ENCODE measurements at regions not wholly inside any gene's neighbourhood (a gene's known extent, or its start where the extent isn't known, plus 50 kb on each side); places are given as distances from the start of the nearest gene placed in this dataset.
A peak's percentile ranks its signal among the peaks of the same experiment; 100 is the strongest.
"Not testable (repeated sequence)": the region's sequence is repeated elsewhere in the genome, so short reads cannot be mapped to it uniquely, and the experiment has no call there.

DNA sequence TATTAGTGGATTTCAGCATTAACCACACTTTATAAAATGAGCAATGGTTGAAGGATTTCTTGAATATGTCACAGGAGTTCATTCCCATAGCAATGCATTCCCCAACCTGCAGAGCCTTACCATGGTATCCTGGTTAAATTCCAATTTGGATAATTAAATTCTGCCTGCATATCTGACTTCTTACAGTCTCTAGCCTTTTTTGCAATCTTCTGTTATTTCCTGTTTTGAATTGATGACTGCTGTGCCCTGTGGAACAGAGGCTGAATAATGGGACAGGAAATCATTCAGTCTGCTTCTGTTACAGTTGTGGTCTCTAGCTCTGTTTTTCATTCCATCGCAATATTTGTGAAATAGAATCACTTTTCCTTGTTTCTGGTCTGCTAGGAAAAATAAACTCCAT lies 1823.9 kb downstream of the PLA2G4A start:
- no peak overlapping the region for H3K4me3 ChIP-seq (ENCODE audit: low read depth, low read length)
- TF ChIP-seq, protein P1, sequence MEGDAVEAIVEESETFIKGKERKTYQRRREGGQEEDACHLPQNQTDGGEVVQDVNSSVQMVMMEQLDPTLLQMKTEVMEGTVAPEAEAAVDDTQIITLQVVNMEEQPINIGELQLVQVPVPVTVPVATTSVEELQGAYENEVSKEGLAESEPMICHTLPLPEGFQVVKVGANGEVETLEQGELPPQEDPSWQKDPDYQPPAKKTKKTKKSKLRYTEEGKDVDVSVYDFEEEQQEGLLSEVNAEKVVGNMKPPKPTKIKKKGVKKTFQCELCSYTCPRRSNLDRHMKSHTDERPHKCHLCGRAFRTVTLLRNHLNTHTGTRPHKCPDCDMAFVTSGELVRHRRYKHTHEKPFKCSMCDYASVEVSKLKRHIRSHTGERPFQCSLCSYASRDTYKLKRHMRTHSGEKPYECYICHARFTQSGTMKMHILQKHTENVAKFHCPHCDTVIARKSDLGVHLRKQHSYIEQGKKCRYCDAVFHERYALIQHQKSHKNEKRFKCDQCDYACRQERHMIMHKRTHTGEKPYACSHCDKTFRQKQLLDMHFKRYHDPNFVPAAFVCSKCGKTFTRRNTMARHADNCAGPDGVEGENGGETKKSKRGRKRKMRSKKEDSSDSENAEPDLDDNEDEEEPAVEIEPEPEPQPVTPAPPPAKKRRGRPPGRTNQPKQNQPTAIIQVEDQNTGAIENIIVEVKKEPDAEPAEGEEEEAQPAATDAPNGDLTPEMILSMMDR (IDR thresholded peaks at IDR 0.05; ENCODE audit: low read depth, low read length) = no peak
- in situ Hi-C loops (cut with HindIII; ENCODE audit: low sequenced_read_pairs) = no loop called here
- DNase-seq (ENCODE audit: low read depth, low spot score) = peak; percentile 95

DNA sequence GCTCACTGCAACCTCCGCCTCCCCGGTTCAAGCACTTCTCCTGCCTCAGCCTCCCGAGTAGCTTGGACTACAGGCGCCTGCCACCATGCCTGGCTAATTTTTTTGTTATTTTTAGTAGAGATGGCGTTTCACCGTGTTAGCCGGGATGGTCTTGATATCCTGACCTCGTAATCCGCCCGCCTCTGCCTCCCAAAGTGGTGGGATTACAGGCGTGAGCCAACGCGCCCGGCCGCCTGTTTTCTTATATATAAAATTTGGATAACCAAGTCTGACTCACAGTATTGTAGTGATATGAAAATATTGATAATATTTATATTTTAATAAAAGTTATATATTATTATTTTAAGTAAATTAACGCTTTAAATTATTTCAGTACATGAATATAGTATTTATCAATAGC lies 1821.7 kb downstream of the BRINP3 start:
- H3K4me3 ChIP-seq (ENCODE audit: low read depth, low read length); in situ Hi-C loops (cut with HindIII; ENCODE audit: low sequenced_read_pairs); DNase-seq (ENCODE audit: low read depth, low spot score): not testable (repeated sequence)

DNA sequence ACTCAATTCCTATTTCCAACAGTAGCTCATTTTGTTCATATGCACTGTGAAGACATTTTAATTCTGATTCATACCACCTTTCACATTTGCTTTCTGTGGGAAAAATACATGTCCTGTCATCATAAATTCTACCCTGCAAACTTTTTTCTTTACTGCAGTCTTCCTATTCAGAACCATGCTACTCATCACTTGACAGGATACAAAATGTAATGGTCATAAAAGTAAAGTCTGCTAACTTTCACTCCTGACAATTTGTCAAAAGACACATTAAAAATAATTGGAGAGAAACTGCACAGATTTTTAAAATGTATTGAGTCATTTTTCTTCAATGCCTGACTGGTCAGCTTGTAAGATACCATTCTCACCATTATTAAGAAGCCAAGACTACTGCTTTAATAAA lies 1817.1 kb downstream of the BRINP3 start:
- TF ChIP-seq, protein P1 (IDR thresholded peaks at IDR 0.05; ENCODE audit: low read depth, low read length) = no peak
- no peak overlapping the region for H3K4me3 ChIP-seq (ENCODE audit: low read depth, low read length)
- in situ Hi-C loops (cut with HindIII; ENCODE audit: low sequenced_read_pairs) = no loop called here
- no peak for DNase-seq (ENCODE audit: low read depth, low spot score)

DNA sequence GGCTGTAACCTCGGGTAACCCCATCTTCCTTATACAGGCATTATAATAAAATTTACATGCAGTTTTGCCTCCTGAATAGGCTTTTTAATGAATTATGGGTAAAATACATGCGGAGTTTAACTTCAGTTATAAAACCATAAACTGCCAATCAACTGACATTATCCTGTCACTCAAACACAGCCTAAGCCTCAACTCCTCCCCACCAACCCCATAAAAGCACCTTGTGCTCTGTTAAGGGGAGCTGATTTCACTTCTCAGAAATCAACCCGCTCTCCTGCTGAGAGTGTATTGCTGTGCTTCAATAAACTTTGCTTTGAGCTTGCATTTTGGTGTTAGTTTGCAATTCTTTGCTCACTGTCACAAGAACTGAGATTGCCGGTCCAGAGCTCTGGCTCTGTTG lies 1812.2 kb downstream of the BRINP3 start:
- TF ChIP-seq, protein P1 (IDR thresholded peaks at IDR 0.05; ENCODE audit: low read depth, low read length) = no peak
- no peak for DNase-seq (ENCODE audit: low read depth, low spot score)
- in situ Hi-C loops (cut with HindIII; ENCODE audit: low sequenced_read_pairs) = no loop called here
- H3K4me3 ChIP-seq (ENCODE audit: low read depth, low read length) = no peak overlapping the region

DNA sequence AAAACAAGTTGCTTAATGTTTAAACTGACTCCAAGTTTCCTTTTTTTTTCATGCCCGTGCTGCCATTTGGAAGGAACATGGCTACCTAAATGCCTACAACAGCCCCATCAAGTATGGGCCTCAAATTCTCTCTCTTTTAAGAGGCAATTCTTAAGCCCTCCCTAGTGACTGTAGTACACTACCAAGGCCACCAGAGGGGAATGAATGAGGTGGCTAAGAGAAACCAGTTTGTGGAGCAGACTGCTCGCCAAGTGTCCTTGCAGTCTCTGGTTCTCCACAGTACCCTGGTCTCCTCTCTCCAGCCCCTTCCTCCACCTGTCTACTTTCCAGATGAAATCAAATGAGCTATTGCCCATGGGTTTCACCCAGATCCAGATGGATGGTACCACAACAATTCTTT lies 1809.6 kb downstream of the BRINP3 start:
- H3K4me3 ChIP-seq (ENCODE audit: low read depth, low read length) = no peak overlapping the region
- DNase-seq (ENCODE audit: low read depth, low spot score) = no peak
- in situ Hi-C loops (cut with HindIII; ENCODE audit: low sequenced_read_pairs) = no loop called here
- TF ChIP-seq, protein P1 (IDR thresholded peaks at IDR 0.05; ENCODE audit: low read depth, low read length) = no peak

DNA sequence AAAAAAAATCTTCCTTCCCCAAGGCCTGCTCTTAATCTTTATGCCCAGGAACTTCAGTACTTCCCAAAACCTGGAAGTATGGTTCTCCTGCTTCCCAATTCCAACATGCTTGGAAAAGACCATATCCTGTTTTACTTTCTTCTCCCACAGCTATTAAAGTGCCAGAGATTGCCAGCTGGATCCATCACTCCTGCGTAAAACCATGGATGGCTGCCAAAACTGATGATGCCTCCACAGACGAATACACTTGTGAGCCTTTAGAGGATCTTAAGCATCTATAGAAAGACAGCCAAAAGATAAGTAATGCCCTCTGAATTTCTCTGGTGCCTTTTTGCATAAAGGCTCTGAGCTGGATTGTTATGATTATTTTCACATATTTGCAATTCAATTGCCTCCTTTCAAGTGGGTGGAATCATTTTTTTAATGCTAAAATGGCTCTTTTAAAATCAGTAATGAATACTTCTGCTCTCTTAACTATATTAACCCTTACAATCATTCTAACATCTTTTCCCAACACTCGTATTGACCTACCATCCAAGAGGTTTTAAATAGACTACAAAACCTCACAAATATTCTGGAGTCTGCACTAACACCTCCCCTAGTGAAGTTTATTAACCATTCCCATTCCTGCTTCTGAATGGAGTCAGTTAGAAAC lies 1807.8 kb downstream of the BRINP3 start:
- H3K4me3 ChIP-seq (ENCODE audit: low read depth, low read length) = no peak overlapping the region
- TF ChIP-seq, protein P1 (IDR thresholded peaks at IDR 0.05; ENCODE audit: low read depth, low read length) = no peak
- in situ Hi-C loops (cut with HindIII; ENCODE audit: low sequenced_read_pairs) = no loop called here
- DNase-seq (ENCODE audit: low read depth, low spot score) = peak; percentile 72

DNA sequence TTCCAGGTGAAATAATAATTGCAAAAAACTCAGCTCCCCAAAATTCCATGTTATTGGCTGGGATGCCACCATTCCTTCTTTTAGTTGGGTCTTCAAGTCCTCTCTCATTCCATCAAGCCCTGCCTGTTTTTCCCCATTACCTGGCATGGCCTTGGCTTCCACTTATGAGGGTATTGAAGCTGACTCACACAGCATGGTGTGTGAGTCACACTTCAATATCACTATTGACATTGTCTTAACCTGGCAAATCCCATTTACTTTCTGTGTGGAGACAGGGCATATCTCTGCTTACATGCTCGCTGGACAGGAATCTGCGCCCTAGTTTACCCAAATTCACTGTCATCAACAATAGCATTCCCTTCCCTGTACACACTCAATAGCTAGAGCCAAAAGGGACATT lies 1806.8 kb downstream of the BRINP3 start:
- peak; percentile 45 for DNase-seq (ENCODE audit: low read depth, low spot score)
- in situ Hi-C loops (cut with HindIII; ENCODE audit: low sequenced_read_pairs) = no loop called here

More for the DNA sequence above, 1806.8 kb downstream of the BRINP3 start:
- TF ChIP-seq, protein P1 (IDR thresholded peaks at IDR 0.05; ENCODE audit: low read depth, low read length) = no peak
- no peak overlapping the region for H3K4me3 ChIP-seq (ENCODE audit: low read depth, low read length)

Measured in astrocyte of the spinal cord (primary cell).